Endothelial cell (in vitro differentiated cells): ENCODE measurements at regions not wholly inside any gene's neighbourhood (a gene's known extent, or its start where the extent isn't known, plus 50 kb on each side); places are given as distances from the start of the nearest gene placed in this dataset.

Experiments used
- DNase-seq: peaks from one replicate; pipeline ENCODE4 v3.0.0; 2021; ENCODE audit warnings: low spot score
- H3K27ac Mint-ChIP-seq: one replicate; pipeline ENCODE4 v1.8.0; 2021; ENCODE audit warnings: mixed read lengths, inconsistent platforms; ENCODE audit not compliant: unreplicated experiment
- H3K27me3 Mint-ChIP-seq: one replicate; pipeline ENCODE4 v1.8.0; 2021; ENCODE audit warnings: mild to moderate bottlenecking, moderate library complexity, mixed read lengths, inconsistent platforms; ENCODE audit not compliant: unreplicated experiment
- H3K36me3 Mint-ChIP-seq: one replicate; pipeline ENCODE4 v1.8.0; 2021; ENCODE audit warnings: mild to moderate bottlenecking, low read depth, mixed read lengths, inconsistent platforms; ENCODE audit not compliant: unreplicated experiment
- H3K4me1 Mint-ChIP-seq: one replicate; pipeline ENCODE4 v1.8.0; 2021; ENCODE audit warnings: mild to moderate bottlenecking, mixed read lengths, inconsistent platforms; ENCODE audit not compliant: unreplicated experiment
- H3K4me3 Mint-ChIP-seq: one replicate; pipeline ENCODE4 v1.8.0; 2021; ENCODE audit warnings: mild to moderate bottlenecking, mixed read lengths, inconsistent platforms; ENCODE audit not compliant: unreplicated experiment
- H3K9me3 Mint-ChIP-seq: one replicate; pipeline ENCODE4 v1.8.0; 2021; ENCODE audit warnings: mixed read lengths, inconsistent platforms; ENCODE audit not compliant: unreplicated experiment
- TF ChIP-seq, protein P1 (sequence below): fragments of 200-600 bp; sonication (generic); IDR thresholded peaks from one replicate; pipeline ENCODE4 v1.5.0; 2021; ENCODE audit warnings: antibody characterized with exemption; ENCODE audit not compliant: unreplicated experiment

DNA sequence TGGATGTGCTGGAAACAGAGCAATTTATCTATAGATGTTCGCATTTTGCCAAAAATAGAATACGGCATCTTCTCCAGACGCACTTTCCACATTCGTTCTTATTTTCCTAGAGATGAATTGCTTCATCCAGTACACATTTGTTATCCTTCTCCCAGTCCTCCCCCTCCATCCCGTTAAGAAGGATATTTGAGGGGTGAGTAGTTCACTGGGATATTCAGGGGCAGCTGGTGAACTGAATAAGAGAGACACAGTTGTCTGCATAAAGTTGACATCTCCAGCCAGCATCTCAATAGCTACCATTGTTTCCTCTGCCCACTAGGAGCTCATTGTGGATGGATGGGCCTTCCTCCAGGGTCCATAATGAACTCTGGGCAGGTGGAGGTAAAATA lies 456.8 kb upstream of the NRP1 start:
- no peak overlapping the region for H3K27ac Mint-ChIP-seq
- peaks cover 4% of the 10 kb centered on the region for H3K27me3 Mint-ChIP-seq
- no peaks in the 10 kb centered on the region for H3K9me3 Mint-ChIP-seq
- DNase-seq, result no peak
- no peaks in the 10 kb centered on the region for H3K36me3 Mint-ChIP-seq
- H3K4me3 Mint-ChIP-seq, result no peak overlapping the region
- TF ChIP-seq, protein P1, sequence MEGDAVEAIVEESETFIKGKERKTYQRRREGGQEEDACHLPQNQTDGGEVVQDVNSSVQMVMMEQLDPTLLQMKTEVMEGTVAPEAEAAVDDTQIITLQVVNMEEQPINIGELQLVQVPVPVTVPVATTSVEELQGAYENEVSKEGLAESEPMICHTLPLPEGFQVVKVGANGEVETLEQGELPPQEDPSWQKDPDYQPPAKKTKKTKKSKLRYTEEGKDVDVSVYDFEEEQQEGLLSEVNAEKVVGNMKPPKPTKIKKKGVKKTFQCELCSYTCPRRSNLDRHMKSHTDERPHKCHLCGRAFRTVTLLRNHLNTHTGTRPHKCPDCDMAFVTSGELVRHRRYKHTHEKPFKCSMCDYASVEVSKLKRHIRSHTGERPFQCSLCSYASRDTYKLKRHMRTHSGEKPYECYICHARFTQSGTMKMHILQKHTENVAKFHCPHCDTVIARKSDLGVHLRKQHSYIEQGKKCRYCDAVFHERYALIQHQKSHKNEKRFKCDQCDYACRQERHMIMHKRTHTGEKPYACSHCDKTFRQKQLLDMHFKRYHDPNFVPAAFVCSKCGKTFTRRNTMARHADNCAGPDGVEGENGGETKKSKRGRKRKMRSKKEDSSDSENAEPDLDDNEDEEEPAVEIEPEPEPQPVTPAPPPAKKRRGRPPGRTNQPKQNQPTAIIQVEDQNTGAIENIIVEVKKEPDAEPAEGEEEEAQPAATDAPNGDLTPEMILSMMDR, result no peak
- no peaks in the 10 kb centered on the region for H3K4me1 Mint-ChIP-seq

DNA sequence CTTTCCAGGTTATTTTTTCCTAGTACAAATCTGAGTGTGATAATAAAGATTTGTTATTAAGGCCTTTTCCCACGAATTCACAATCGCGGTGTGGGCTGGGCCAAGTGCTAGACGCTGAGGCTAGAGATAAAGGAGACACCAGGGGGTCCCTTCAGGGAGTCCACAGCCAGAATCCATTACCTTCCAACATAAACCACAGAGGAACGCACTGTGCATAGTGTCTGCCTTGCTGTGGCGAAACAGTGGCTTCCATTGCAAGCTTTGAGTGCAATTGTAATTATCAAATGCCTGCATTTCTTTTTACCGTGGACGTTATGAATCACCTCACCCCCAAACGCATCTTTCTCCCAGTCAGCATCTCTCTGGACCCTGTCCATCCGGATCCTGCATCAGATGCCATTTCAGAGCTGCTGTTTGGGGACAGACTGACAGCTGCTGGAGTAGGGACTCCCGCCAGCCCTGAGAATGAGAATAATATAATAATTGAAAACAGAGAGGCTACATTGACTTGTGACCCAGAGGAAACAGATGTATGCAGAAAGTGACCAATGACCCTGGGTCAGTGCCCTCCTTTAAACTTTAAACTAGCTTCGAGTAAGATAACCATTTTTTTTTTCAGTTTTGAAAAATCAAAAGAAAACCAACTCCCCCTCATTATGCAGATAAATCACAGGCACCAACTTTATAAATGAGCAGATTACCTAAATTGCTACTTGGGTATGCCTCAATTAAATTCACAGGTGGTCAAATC lies 456.2 kb upstream of the NRP1 start:
- Mint-ChIP-seq H3K27ac (no peak overlapping the region), H3K27me3 (peaks cover 4% of the 10 kb centered on the region), H3K36me3 (no peaks in the 10 kb centered on the region), H3K4me3 (no peak overlapping the region), H3K4me1 (no peaks in the 10 kb centered on the region), H3K9me3 (no peaks in the 10 kb centered on the region)
- DNase-seq, result no peak
- TF ChIP-seq, protein P1, result no peak

DNA sequence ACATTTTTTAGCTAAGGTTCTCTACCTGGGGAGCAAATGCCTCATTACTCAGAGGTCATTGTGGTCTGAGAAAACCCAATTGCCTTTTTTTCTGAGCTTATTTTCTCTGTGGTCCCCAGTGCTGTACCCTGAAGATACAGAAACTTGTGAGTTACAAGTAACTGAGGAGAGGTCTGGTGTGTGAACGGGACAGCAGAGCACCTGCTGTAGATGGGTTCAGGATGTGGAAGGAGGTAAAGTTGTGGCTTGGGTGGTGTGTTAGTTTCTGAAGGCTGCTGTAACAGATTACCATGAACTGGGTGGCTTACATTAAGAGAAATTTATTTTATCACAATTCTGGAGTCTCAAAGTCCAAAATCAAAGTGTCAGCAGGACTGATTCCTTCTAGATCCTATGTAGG lies 449.1 kb upstream of the NRP1 start:
- no peaks in the 10 kb centered on the region for H3K36me3 Mint-ChIP-seq
- no peak for DNase-seq
- H3K4me3 Mint-ChIP-seq, result no peak overlapping the region
- peaks cover 7% of the 10 kb centered on the region for H3K27me3 Mint-ChIP-seq
- H3K27ac Mint-ChIP-seq, result no peak overlapping the region
- no peaks in the 10 kb centered on the region for H3K4me1 Mint-ChIP-seq
- TF ChIP-seq, protein P1, result no peak
- no peaks in the 10 kb centered on the region for H3K9me3 Mint-ChIP-seq

DNA sequence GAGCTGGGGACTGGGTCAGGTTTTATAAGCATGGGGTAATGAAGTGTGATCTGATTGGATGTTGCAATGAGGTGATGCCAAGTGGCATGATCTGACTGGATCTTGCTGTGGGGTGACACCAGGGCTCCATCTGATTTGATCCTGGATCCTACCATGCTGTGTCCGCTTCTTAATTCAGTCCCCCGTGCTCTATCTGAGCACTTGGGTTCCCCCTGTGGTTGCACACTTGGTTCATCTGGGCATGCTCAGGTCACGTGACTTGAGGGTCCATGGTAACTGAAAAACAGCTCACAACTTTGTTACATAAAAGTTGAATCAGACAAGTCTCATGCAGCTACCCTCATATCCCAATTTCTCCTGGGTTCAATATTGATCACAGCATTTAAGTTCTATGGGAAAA lies 448.6 kb upstream of the NRP1 start:
- H3K27ac Mint-ChIP-seq, result no peak overlapping the region
- peaks cover 7% of the 10 kb centered on the region for H3K27me3 Mint-ChIP-seq
- no peaks in the 10 kb centered on the region for H3K4me1 Mint-ChIP-seq
- H3K4me3 Mint-ChIP-seq, result no peak overlapping the region
- no peaks in the 10 kb centered on the region for H3K9me3 Mint-ChIP-seq
- no peaks in the 10 kb centered on the region for H3K36me3 Mint-ChIP-seq
- DNase-seq, result no peak
- TF ChIP-seq, protein P1, result no peak

GRCh38 chr10:33781606-33782395 lies 447.3 kb upstream of the NRP1 start:
- Mint-ChIP-seq H3K4me3 (no peak overlapping the region), H3K27me3 (peaks cover 5% of the 10 kb centered on the region), H3K36me3 (no peaks in the 10 kb centered on the region), H3K4me1 (no peaks in the 10 kb centered on the region), H3K9me3 (no peaks in the 10 kb centered on the region), H3K27ac (no peak overlapping the region)
- TF ChIP-seq, protein P1, result no peak
- DNase-seq, result no peak
